ENCODE measurements at regions not wholly inside any gene's neighbourhood (a gene's known extent, or its start where the extent isn't known, plus 50 kb on each side); places are given as distances from the start of the nearest gene placed in this dataset.
A peak's percentile ranks its signal among the peaks of the same experiment; 100 is the strongest.

GRCh38 chr14:105851716-105852377 is 325.5 kb downstream of the TMEM121 start:
- peak in 1 of 2 donors; percentile 14 for DNase-seq

GRCh38 chr14:105852378-105853088 is 326.1 kb downstream of the TMEM121 start:
- peak in 1 of 2 donors; percentile 12 for DNase-seq

DNA sequence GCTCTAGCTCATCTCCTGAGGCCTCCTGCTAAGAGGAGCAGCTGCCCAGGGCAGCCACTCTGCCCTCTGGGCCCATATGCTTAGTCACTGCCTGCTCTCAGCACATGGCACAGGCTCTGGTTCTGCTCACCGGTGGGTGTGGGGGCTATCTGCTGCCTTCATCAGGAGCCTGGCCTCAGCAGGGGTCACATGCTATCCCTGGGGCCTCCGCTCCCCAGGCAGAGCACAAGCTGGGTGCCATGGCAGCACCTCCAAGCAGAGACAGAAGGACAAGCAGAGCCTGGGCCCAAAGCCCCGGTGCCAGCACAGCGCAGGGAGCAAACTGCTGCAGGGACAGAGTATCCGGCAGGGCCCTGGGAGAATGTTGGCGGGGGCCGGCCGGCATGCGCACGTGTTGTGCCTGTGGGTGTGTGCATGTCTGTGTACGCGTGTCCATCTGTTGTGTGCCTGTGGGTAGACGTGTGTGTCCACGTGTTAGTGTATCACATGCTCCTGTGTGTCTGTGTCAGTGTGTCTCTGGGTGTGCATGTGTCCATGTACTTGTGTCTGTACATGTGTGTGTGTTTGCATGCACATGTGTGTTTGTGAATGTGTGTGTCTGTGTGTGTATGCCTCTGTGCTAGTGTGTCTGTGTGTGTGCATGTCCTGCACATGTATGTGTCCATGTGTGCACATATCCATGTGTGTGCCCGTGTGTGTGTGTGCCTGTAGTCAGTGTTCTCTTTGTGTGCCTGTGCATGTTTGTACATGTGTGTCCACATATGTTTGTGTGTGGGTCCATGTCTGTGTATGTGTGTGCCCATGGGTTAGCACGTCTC is 326.9 kb downstream of the TMEM121 start:
- DNase-seq = peak in 1 of 2 donors; percentile 10

- no peak for DNase-seq
Measured at GRCh38 chr14:105853907-105854599, 327.7 kb downstream of the TMEM121 start.

- peak in 1 of 2 donors; percentile 12 for DNase-seq
Measured at GRCh38 chr14:105854600-105855245, 328.3 kb downstream of the TMEM121 start.

GRCh38 chr14:105855246-105855892 is 329.0 kb downstream of the TMEM121 start:
- peak in 1 of 2 donors; percentile 13 for DNase-seq

DNA sequence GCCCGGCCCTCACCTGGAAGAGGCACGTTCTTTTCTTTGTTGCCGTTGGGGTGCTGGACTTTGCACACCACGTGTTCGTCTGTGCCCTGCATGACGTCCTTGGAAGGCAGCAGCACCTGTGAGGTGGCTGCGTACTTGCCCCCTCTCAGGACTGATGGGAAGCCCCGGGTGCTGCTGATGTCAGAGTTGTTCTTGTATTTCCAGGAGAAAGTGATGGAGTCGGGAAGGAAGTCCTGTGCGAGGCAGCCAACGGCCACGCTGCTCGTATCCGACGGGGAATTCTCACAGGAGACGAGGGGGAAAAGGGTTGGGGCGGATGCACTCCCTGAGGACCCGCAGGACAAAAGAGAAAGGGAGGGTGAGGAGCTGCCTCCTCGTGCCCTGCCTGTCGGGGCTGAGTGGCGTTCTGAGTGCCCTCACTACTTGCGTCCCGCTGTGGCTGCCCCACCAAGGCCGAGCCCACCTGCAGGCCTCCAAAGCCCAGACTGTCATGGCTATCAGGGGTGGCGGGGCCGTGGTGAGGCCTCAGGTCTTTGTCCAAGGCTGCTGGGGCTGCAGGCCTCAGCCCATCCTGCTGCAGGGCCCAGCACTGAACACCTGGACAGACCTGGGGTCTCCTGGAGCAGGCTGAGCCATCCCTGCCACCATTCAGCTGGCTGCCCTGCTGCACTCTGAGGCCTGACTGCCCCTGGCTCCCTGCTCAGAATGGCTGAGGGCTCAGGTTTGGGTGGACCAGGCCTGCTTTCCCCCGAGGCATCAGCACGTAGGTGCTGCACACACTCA is 329.7 kb downstream of the TMEM121 start:
- peak in 1 of 2 donors; percentile 12 for DNase-seq

DNA sequence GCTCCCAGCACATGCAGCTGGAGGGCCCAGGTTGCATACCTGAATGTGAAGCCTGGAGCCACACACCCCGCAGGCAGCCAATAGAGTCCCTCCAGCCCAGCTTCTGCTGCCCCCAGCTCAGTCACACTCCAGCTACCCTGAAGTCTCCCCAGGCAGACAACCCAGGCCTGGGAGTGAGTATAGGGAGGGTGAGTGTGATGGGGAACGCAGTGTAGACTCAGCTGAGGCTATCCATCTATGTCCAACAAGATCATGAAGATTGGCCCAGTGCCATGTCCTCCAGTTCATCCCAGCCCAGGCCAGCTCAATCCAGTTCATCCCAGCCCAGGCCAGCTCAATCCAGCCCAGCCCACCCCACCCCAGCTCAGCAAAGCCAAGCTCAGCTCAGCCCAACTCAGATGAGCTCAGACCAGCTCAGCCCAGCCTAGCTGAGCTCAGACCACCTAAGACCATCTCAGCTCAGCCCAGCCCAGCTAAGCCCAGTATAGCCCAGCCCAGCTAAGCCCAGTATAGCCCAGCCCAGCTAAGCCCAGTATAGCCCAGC is 330.4 kb downstream of the TMEM121 start:
- peak in 1 of 2 donors; percentile 11 for DNase-seq

GRCh38 chr14:105857220-105857825 is 330.9 kb downstream of the TMEM121 start:
- peak in 1 of 2 donors; percentile 16 for DNase-seq

GRCh38 chr14:105857826-105858675 is 331.7 kb downstream of the TMEM121 start:
- peak in 1 of 2 donors; percentile 18 for DNase-seq

DNA sequence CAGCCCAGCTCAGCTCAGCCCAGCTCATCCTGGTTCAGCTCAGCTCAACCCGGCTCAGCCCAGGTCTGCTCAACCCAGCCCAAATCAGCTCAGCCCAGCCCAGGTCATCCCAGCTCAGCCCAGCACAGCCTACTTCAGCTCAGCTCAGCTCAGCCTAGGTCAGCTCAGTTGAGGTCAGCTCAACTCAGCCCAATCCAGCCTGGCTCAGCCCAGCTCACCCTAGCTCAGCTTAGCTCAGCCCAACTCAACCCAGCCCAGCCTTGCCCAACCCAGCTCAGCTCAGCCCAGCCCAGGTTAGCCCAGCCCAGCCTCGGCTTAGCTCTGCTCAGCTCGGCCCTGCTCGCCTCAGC is 332.3 kb downstream of the TMEM121 start:
- DNase-seq = no peak

- DNase-seq = peak in 1 of 2 donors; percentile 15
Measured at GRCh38 chr14:105859073-105859716, 332.8 kb downstream of the TMEM121 start.

GRCh38 chr14:105859717-105860614 is 333.6 kb downstream of the TMEM121 start:
- DNase-seq = peak in 1 of 2 donors; percentile 17

- DNase-seq = no peak
Measured at GRCh38 chr14:105860615-105861580, 334.5 kb downstream of the TMEM121 start.

DNA sequence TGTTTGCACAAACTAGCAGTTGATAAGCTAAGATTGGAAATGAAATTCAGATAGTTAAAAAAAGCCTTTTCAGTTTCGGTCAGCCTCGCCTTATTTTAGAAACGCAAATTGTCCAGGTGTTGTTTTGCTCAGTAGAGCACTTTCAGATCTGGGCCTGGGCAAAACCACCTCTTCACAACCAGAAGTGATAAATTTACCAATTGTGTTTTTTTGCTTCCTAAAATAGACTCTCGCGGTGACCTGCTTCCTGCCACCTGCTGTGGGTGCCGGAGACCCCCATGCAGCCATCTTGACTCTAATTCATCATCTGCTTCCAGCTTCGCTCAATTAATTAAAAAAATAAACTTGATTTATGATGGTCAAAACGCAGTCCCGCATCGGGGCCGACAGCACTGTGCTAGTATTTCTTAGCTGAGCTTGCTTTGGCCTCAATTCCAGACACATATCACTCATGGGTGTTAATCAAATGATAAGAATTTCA is 335.6 kb downstream of the TMEM121 start:
- DNase-seq = peak; percentile 22 to 30

DNA sequence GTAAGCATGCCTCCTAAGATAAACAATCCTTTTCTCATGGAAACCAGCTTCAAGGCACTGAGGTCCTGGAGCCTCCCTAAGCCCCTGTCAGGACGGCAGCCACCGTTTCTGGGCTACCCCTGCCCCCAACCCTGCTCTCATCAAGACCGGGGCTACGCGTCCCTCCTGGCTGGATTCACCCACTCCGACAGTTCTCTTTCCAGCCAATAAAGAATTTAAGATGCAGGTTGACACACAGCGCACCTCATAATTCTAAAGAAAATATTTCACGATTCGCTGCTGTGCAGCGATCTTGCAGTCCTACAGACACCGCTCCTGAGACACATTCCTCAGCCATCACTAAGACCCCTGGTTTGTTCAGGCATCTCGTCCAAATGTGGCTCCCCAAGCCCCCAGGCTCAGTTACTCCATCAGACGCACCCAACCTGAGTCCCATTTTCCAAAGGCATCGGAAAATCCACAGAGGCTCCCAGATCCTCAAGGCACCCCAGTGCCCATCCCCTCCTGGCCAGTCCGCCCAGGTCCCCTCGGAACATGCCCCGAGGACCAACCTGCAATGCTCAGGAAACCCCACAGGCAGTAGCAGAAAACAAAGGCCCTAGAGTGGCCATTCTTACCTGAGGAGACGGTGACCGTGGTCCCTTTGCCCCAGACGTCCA is 336.3 kb downstream of the TMEM121 start:
- DNase-seq = peak in 1 of 2 donors; percentile 15

Measured in stimulated activated CD4-positive, alpha-beta T cell treated with anti-CD3 and anti-CD28 coated beads, Interleukin-2, amount 100 ng/mL, for 24 hours (primary cell).